Astrocyte of the cerebellum (primary cell): ENCODE measurements at regions not wholly inside any gene's neighbourhood (a gene's known extent, or its start where the extent isn't known, plus 50 kb on each side); places are given as distances from the start of the nearest gene placed in this dataset.

ENCODE experiments used
- DNase-seq: peaks from one replicate; pipeline ENCODE4 v3.0.0-alpha.2; 2011; ENCODE audit warnings: low read depth
- H3K4me3 ChIP-seq: 2 replicates; pipeline ENCODE4 v1.5.1; 2011; ENCODE audit warnings: mild to moderate bottlenecking, low read depth, low read length, moderate library complexity
- CTCF ChIP-seq: IDR thresholded peaks from 2 replicates; pipeline ENCODE4 v1.5.1; 2012; ENCODE audit warnings: low read length, low read depth, moderate library complexity, mild to moderate bottlenecking; ENCODE audit errors: missing control alignments
- in situ Hi-C: cut with HindIII; loops from 2 replicates; pipeline ENCODE4 v1.10.0; 2017; ENCODE audit warnings: low sequenced_read_pairs

DNA sequence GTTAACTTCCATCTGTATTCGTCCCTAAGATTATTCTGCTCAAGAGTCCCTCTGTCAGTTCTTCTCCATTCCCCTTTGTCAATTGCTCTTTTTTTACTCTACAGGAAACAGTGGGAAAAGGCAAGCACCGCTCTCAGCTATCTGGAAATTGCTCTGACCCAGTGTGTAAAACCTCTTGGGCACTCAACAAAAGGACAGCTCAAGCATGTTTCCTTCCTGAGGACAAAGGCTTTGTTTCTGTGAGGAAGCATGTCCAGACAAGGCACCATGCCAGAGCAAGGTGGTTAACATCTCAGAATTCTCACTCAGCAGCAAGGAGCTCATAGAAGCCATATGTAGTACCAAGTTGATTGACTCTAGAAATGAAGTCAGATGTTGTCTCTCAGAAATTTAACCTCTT is 735.6 kb downstream of the TSN start:
- no peak for DNase-seq
- H3K4me3 ChIP-seq, result no peak overlapping the region
- no peak for TF ChIP-seq CTCF
- in situ Hi-C loops, result no loop called here

- DNase-seq, result no peak
- H3K4me3 ChIP-seq, result no peak overlapping the region
- no peak for TF ChIP-seq CTCF
- in situ Hi-C loops, result no loop called here
Measured at GRCh38 chr2:122500316-122501105, 745.1 kb downstream of the TSN start.

DNA sequence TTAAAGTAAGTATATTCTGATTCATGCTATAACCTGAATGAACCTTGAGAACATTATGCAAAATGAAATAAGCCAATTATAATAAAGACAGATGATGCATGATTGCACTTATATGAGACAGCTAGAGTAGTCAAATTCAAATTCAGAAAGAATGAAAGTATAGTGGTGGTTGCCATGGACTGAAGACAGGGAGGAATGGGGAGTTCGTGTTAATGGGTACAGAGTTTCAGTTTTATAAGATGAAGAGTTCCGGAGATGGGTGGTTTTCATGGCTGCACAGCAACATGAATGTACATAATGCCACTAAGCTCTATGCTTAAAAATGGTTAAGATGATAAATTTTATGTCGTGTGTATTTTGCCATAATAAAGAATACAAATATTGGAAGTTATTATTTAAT is 751.2 kb downstream of the TSN start:
- H3K4me3 ChIP-seq, result no peak overlapping the region
- TF ChIP-seq CTCF, result no peak
- DNase-seq, result no peak
- in situ Hi-C loops, result no loop called here

GRCh38 chr2:122507261-122507660 is 751.8 kb downstream of the TSN start:
- no peak for TF ChIP-seq CTCF
- no peak for DNase-seq
- H3K4me3 ChIP-seq, result no peak overlapping the region
- in situ Hi-C loops, result no loop called here

- in situ Hi-C loops, result no loop called here
- H3K4me3 ChIP-seq, result no peak overlapping the region
- no peak for TF ChIP-seq CTCF
- no peak for DNase-seq
Measured at GRCh38 chr2:122512091-122512490, 756.6 kb downstream of the TSN start.

DNA sequence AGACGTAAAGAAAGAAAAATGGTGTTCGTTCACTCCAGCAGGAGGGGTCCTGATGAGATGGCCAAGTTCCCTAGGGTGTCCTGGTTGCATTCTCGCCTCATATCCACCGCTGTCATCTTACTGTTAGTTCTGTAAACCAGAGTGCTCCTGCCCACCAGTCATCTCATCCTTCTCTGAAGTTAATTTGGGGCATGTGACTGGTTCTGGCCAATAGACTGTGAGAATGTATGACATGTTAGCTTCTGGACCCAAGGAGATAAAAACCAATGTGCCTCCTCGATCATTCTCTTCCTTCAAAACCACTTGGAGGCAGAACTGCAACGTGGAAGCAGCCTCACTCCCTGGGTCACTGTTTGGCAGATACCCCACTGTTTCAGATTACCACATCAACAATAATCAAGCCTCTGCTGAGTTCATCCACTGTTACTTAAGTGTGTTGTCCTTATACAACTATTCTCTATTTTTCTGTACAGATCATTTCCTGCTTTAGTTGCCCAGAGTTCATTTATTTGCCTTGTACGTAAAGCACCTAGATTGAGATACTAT is 759.1 kb downstream of the TSN start:
- no peak for DNase-seq
- in situ Hi-C loops, result no loop called here
- no peak overlapping the region for H3K4me3 ChIP-seq

More for the DNA sequence above, 759.1 kb downstream of the TSN start:
- no peak for TF ChIP-seq CTCF
